ENCODE measurements at regions not wholly inside any gene's neighbourhood (a gene's known extent, or its start where the extent isn't known, plus 50 kb on each side); places are given as distances from the start of the nearest gene placed in this dataset.
"Not testable (repeated sequence)": the region's sequence is repeated elsewhere in the genome, so short reads cannot be mapped to it uniquely, and the experiment has no call there.

DNA sequence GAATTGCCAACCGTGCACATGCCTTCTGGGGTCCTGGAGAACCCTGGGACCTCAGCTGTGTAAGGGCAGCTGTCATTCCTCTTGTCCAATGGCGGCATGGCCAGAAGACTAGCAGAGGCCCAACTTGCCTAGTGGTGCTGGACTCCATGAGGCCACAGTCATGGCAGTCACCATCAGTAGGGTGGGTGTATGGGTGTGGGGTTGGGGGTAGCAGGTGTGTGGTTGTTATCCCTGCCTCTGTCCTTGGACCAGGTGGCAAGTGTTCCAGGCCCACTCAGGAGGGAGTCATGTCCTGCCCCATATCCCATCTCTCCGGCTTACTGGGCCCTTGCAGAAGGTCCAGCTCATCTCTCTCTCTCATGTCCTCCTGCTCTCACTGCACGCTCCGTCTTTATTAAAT, 1596.2 kb downstream of the MRPL39 start:
- no peak for DNase-seq (ENCODE audit: low read depth, low spot score)

DNA sequence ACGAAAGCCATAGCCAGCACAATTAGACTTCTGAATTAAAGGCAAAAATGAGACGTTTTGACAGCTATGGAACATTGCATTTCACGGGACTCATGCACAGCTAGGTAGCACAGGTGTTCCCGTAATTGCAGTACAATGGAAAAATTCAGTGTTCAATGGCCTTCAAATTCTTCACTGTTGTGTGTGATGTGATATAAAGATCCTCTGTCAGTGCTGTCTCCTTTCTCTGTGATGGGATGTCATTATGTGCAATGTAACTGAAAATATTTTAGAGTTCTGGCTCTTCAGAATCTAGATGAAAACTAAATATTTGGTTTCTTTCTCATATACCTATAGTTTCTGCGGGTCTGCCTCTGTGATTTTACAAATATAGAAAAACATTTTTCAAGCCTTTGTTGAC, 1599.7 kb downstream of the MRPL39 start:
- DNase-seq (ENCODE audit: low read depth, low spot score), result no peak

DNA sequence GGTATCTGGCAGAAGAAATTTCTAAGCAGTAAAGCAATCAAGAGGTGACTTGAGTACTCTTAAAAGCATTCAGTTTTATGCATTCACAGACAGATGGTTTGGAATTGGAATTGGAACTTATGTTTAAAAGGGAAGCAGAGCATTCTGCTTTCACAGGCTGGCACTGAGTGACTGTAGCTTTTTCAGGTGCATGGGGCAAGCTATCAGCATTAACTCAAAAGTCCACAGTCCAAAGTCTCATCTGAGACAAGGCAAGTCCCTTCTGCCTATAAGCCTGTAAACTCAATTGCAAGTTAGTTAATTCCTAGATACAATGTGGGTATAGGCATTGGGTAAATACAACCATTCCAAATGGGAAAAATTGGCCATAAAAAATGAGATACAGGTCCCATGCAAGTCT, 1620.3 kb downstream of the MRPL39 start:
- DNase-seq (ENCODE audit: low read depth, low spot score), result no peak

DNA sequence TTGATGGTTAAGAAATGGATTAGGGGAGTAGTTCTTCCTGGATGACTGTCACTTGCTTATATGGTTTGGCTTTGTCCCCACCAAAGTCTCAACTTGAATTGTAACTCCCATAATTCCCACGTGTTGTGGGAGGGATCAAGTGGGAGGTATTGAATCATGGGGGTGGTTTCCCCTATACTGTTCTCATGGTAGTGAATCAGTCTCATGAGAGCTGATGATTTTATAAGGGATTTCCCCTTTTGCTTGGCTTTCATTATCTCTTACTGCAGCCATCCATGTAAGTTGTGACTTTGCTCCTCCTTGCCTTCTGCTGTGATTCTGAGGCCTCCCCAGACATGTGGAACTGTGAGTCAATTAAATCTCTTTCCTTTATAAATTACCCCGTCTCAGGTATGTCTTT, 1621.1 kb downstream of the MRPL39 start:
- no peak for DNase-seq (ENCODE audit: low read depth, low spot score)

DNA sequence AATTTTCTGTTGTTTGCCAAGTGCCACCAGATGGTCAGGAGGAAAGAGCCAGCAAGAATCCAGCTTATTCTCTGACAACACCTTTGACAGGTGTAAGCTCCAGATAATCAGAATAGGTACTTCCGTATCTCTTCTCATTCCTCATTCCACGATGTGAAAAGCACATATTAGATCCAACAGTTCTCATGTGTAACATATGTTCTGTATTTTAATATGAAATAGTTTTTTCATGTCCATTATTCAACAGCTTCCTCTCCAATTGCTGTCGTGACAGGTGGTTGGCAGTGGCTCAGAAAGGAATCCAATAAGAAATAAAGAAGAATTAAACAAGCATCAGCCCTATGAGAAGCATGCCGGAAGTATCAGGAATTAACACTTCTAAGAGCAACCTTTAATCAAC, 1624.7 kb downstream of the MRPL39 start:
- no peak for DNase-seq (ENCODE audit: low read depth, low spot score)

DNA sequence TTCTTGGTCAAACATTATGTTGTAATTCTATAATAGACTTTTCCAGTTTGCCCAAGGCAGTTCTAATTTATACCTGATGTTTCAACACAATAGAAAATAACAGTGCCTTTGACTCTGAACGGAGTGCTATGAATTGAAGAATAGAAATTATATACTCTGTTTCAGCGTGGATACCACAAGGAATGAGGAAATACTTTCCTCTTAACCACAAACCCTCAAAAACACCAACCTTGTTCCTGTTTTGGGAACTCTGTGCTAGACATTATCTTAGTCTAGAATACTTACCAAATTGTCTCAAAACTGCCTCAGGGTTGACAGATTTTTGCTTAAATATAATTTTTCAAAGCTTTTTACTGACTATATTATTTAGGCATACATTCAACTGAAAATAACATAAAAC, 1629.3 kb downstream of the MRPL39 start:
- peak; percentile 16 for DNase-seq (ENCODE audit: low read depth, low spot score)

DNA sequence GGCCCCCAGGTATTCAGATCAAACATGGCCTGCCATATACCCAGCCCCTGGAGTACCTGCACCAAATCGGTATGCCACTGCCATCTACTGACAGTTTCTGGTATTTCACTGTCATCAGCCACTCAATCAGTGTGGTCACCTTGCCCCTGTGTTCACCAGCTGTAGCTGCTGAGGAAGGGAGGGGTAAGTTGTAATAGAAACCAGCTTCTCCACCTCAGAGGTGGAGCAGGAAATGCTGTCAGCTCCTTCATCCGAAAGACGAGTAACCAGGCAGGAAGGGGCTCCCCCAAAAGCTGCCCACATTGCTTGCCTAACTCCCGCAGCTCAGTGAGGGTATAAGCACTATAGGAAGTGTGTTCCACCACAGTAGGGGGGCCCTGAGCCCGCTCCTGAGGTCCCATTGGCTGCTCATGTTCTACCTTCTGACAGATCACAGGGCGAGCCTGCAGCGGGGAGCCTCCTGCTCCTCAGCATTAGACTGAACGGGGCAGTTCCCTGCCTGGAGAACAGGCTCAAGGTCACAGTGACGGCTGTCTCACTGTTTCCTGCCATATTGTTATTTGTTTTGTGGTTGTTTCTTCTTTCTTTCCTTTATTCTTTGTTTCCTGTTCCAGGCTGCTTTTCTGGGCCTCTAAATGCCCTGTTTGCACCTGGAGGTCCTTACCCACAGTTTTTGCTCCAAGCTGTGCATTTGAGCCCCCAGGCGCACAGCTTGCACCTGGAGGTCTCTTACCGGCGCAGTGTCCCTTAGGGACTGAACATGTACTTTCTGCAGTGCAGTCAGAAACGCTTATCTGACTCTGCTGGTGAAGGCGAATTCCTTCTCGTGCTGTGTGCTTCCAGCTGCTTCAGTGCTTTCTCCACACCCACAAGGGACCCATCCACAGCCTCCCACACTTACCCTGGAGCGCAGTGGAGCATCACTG, 1638.3 kb downstream of the MRPL39 start:
- DNase-seq (ENCODE audit: low read depth, low spot score), result peak; percentile 34

DNA sequence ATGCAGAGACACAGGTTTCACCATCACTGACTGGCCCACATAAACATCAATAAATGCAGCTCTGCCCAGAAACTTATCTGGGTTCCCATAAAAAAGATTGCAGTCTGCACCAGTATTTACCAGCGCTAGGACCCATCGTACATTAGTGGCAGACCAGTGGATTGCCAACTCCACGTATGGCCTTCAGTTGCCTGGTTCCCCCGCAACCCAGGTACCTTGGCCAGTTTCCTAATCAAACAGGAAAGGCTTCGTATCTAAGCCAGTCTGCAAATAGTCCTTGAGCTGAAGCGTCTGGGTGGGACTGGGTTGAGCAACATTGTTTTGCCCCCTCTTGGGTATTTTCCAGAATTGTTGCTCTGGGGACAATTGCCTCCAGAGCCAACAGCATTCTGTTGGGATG, 1639.3 kb downstream of the MRPL39 start:
- DNase-seq (ENCODE audit: low read depth, low spot score), result no peak

DNA sequence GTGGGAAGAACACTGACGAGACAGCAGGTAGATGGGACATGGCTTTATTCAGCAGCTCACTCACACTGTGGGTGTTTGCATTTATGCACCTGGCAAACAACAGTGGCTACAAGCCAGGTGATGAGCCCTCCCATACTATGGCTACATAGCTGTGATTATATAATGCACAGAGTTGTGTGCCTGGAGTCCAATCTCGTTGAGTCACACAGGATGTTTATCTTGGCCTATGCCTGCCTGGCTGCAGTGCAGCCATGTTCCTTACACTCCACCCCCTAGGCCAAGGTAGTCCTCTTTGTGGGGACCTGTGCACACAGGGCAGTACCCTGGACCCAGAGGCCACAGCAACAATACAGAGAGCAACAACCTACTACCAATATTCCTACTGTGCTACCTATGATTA, 1643.8 kb downstream of the MRPL39 start:
- no peak for DNase-seq (ENCODE audit: low read depth, low spot score)

DNA sequence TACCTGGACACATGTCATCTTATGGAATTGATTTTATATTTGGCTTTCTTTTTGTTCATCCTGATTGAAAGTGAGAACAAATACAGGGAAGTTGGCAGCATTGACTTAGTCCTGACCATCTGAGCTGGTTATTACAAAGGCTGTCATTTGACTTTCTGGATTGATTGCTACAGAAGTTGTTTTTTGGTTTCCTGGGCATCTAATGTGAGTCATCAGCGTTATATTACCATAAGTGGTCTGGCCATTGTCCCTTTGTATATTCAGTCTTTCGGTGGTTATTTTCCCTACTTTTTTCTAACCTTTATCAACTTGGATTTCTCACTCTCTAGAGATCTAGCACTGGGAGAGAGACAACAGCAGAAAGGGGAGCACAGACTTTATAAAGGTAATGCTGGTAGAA, 1646.5 kb downstream of the MRPL39 start:
- peak; percentile 14 for DNase-seq (ENCODE audit: low read depth, low spot score)

DNA sequence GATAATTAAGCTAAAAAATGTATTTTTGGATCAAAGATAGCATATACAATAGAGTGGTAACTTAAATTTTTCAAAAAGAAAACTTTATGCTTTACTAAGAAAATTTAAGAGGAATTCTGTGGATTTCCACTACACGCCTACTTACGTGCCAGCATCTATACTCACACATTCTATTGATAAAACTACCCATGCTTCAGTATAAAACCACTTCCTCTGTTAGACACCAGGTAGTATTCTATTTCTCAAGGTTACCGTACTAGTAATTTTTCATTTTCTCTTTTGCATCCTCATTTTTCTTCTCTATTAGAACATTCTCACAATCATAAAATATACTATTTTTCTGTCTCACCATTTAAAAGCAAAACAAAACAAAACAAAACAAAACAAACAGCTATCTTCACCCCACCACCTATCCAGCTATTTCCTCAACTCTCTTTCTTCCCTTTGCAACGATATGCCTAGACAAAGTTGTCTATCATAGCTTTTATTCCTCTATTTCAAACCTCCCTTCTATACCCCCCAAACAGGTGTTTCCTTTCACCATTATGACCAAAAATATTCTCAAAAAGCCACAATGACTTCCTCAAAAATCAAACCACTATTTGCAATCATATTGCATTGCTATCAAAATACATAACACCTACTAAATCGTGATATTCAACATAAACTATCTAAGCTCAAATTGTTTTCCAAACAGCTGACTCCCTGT, 1652.0 kb downstream of the MRPL39 start:
- DNase-seq (ENCODE audit: low read depth, low spot score), result no peak

DNA sequence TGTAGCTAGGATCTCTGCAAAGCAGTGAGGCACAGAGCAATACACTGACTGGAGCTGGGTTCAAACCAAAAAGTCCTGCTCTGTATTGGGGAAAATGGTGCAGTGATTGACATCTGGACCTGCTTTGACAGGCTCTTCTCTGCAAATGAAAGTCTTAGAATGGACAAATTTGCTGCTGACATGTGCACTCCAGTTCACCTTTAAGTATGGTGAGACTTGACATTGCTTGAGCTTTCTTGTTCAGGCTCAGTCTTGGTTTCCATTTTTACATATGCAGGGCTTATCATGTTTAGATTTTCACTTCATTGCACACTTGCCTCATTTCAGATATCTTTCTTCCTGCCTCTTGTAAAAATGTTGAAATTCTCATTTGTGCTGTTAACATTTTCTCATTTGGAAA, 1655.0 kb downstream of the MRPL39 start:
- DNase-seq (ENCODE audit: low read depth, low spot score), result no peak

DNA sequence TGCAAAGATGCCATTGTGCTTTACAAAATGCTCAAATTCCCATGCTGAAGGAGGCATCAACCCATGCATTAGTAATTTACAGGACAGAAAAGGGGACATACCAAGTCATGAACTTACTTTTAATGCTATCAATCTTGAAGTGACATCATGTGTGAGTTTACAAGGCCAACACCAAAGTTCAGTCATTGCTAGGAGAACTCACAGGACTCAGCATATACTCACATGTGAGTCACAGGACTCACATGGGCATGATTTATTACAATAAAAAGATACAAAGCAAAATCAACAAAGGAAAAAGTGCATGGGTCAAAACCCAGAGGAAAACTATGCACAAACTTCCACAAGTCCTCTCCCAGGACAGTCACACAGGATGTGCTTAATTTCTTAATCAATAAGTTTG, 1656.0 kb downstream of the MRPL39 start:
- DNase-seq (ENCODE audit: low read depth, low spot score), result no peak

DNA sequence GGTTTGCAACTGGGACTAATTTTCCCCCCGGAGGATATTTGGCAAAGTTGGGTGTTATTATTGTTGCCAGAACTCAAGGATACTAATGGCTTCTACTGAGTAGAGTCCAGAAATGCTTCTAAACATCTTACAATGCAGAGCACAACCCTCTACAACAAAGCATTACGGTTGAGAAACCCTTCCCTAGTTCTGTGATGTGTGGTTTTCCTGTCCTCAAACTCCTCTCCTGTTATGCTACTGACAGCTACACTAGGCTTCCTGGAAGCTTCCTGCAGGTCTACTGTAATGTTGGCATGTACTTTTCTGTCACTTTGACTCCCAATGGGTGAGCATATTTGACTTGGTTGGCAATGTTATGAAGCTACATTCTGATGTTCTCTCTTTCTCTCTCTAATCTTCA, 1656.9 kb downstream of the MRPL39 start:
- DNase-seq (ENCODE audit: low read depth, low spot score), result no peak

DNA sequence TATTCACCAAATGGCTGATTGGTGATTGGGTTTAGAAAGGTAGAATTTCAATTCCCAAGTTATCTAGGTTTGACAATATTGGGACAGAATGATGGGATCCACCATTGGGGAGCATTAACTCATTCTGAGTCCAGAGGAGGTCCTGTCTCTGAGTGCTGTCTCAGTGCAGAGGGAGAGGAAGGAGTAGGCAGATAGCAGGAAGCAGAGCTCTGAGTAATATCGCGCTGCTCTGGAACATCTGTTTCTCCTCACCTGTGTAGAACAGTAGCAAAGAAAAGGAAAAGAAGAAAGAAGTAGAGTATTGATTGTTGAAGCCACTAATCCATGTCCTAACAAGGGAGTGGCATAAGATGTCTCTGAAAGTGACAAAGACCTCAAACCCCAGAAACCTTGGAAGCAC, 1657.8 kb downstream of the MRPL39 start:
- DNase-seq (ENCODE audit: low read depth, low spot score), result no peak

DNA sequence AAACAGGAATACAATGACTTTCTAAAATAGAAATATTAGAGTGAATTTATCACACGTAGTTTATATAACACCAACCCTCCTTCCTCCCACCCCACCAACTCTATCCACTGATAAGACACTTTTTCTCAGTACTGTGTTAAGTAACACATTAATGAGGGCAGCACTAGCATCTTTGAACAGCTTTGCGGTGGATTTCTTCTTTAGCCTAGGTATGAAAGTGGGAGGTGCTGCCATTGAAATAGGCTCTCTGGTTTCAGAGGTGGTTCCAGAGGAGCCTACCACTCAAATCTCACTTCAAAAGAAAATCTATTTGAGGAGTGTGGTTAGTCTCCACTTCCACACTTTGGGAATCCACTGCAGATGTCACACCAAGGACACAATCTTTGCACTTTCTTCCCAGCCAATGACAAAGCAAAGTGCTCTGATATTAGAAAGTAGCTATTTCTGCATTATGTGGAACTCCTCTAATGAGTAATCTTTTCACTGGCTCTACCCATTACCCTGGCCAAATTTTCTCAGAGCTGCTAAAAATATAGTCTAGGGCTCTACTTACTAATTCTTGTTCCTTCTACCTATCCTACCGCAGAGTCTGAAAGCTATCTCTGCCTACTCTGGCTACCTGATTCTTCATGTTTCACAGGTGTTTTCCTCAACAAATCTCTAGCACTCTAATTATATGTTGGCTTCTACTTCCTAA, 1667.8 kb downstream of the MRPL39 start:
- no peak for DNase-seq (ENCODE audit: low read depth, low spot score)

DNA sequence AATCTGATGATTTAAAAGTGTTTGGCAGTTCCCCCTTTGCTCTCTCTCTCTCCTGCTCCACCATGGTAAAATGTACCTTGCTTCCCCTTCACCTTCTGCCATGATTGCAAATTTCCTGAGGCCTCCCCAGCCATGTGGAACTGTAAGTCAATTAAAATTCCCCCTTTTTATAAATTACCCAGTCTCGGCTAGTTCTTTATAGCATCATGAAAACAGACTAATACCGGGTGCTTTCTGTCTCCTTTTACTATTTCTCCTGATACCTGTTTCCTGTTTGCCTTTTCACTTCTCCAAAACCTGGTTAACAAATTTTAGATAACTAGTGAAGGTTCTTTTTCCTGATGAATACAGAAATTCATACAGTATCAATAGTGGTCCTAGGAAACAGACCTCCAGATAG, 1670.3 kb downstream of the MRPL39 start:
- DNase-seq (ENCODE audit: low read depth, low spot score), result no peak

DNA sequence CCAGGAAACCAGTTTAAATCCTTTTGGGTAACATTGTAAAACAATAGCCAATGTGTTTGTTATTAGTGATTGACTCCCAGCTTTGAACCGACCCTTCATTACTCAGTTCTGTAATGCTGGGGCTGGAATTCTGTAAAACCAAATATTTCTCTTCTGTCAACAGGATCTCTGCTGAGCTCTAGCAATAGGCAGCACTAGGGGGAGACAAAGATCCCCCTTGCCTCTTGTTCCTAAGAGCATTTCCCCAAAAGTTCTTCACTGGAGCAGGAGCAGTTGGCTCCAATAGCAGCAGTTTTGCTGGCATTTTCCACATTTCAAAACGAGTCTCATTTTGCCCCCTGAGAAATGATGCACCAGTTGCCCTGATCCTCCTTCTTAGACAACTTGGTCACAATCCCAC, 1671.1 kb downstream of the MRPL39 start:
- peak; percentile 37 for DNase-seq (ENCODE audit: low read depth, low spot score)

DNA sequence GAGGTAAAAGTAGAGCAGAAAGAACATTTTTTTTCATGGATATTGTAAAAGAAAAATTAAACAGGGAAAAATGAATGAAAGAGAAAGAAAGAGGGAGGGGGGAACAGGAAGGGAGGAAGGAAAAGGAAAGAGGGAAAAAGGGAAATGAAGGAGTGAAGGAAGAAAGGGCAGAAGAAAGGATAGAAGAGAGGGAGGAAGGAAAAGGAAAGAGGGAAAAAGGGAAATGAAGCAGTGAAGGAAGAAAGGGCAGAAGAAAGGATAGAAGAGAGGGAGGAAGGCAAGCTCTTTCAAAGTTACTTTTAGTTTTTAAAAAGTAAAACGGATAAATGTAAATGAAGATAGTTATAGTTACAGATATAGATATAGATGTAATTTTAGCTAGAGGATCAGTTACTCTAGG, 1676.7 kb downstream of the MRPL39 start:
- DNase-seq (ENCODE audit: low read depth, low spot score), result no peak

DNA sequence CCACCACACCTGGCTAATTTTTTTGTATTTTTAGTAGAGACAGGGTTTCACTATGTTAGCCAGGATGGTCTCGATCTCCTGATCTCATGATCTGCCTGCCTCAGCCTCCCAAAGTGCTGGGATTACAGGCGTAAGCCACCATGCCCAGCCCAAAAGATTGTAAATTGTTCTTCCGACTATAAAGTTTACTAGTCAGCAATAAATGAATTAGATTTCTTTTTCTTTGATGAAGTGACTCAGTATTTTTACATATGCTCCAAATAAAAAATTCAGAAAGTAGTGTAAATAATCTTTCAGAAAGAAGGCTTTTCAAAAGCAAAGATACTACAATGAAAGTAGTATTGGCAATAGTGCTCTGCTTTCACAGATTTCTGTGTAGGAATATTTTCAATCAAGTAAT, 1680.9 kb downstream of the MRPL39 start:
- DNase-seq (ENCODE audit: low read depth, low spot score), result not testable (repeated sequence)

DNA sequence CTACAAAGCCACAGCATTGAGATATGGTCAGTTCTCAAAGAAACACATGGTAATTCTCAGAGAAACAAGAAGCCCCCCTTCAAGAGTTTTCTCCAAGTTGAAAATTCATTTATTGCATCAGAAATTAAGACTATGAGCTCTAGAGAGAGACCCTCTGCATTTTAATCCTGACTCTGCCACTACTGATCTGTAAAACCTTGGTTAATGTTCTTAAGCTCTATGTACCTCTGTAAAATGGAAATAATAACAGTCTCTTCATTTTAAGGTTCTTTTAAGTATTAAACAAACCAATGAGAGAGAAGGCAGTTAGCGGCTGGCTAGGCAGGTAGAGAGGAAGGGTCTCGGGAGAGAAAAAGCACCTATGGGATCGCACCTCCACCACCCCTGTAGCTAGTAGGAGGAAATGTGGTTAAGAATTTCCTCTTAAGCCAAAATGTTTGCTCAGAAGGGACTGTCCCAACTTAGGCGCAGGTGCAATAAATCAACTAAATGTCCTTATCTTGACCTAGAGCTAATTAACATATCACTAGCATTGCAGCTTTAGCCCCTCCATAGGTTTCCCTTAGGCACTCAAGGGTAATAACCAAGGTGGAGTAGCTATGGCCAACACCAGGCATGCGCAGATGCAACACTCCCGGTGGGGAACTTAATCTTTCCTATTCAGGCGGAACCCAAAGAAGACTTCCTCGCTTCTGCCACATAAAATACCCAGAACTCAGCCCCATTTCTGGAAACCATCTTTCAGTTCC, 1685.4 kb downstream of the MRPL39 start:
- no peak for DNase-seq (ENCODE audit: low read depth, low spot score)

DNA sequence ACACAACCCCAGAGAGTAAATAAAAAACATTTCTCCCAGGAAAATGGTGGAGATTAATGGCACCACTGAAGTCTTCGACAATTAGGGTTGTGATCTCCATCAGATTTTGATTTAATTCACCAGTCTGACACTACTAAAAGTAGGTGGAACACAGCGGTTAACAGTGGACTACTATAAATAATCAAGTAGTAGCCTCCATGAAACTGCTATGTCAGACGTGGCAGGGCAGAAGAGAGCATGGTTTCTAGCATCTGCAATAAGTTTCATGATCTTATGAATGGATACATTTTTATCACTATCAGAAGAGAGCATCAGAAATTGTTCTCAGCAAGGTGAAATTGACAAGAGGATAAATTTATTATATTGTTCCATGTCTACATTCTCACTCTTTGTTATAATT, 1706.6 kb downstream of the MRPL39 start:
- no peak for DNase-seq (ENCODE audit: low read depth, low spot score)
